NCI-H1930 (cell line): ENCODE measurements at regions not wholly inside any gene's neighbourhood (a gene's known extent, or its start where the extent isn't known, plus 50 kb on each side); places are given as distances from the start of the nearest gene placed in this dataset.
"Not testable (repeated sequence)": the region's sequence is repeated elsewhere in the genome, so short reads cannot be mapped to it uniquely, and the experiment has no call there.

Experiments
- DNase-seq, 2 experiments: peaks; one replicate each; lab custom pipeline; 2025; lab: John Stamatoyannopoulos, UW

- DNase-seq: peak; percentile 25 to 33
These were observed 405.4 kb upstream of the ACTBL2 start for GRCh38 chr5:57887851-57888621.

GRCh38 chr5:57884346-57885102 is 401.9 kb upstream of the ACTBL2 start:
- no peak for DNase-seq

- DNase-seq: no peak
These were observed 397.6 kb upstream of the ACTBL2 start for GRCh38 chr5:57880216-57880615.

- DNase-seq: no peak
These were observed 395.7 kb upstream of the ACTBL2 start for GRCh38 chr5:57878301-57878722.

- DNase-seq: no peak
These were observed 388.9 kb upstream of the ACTBL2 start for GRCh38 chr5:57871496-57871895.

GRCh38 chr5:57870267-57870666 is 387.7 kb upstream of the ACTBL2 start:
- DNase-seq: not testable (repeated sequence)

GRCh38 chr5:57863661-57864060 is 381.1 kb upstream of the ACTBL2 start:
- DNase-seq: no peak

- DNase-seq: no peak
These were observed 380.3 kb upstream of the ACTBL2 start for GRCh38 chr5:57862942-57863341.

GRCh38 chr5:57862471-57862911 is 379.9 kb upstream of the ACTBL2 start:
- no peak for DNase-seq

GRCh38 chr5:57859626-57860025 is 377.0 kb upstream of the ACTBL2 start:
- no peak for DNase-seq

GRCh38 chr5:57858905-57859304 is 376.3 kb upstream of the ACTBL2 start:
- no peak for DNase-seq

GRCh38 chr5:57857696-57858095 is 375.1 kb upstream of the ACTBL2 start:
- no peak for DNase-seq

- DNase-seq: no peak
These were observed 373.2 kb upstream of the ACTBL2 start for GRCh38 chr5:57855831-57856230.

GRCh38 chr5:57853929-57854697 is 371.5 kb upstream of the ACTBL2 start:
- DNase-seq: no peak

- no peak for DNase-seq
These were observed 367.5 kb upstream of the ACTBL2 start for GRCh38 chr5:57850109-57850508.

GRCh38 chr5:57845025-57845424 is 362.4 kb upstream of the ACTBL2 start:
- DNase-seq: no peak

- no peak for DNase-seq
These were observed 361.8 kb upstream of the ACTBL2 start for GRCh38 chr5:57844410-57844809.

GRCh38 chr5:57843059-57843367 is 360.4 kb upstream of the ACTBL2 start:
- no peak for DNase-seq

- DNase-seq: no peak
These were observed 359.9 kb upstream of the ACTBL2 start for GRCh38 chr5:57842364-57843058.

- DNase-seq: no peak
These were observed 359.2 kb upstream of the ACTBL2 start for GRCh38 chr5:57841676-57842363.

- no peak for DNase-seq
These were observed 356.9 kb upstream of the ACTBL2 start for GRCh38 chr5:57839437-57840079.
